NCI-H2227 treated with DMSO at 0.1 percent for 48 hours (cell line): ENCODE measurements at regions not wholly inside any gene's neighbourhood (a gene's known extent, or its start where the extent isn't known, plus 50 kb on each side); places are given as distances from the start of the nearest gene placed in this dataset.

Source experiments
- DNase-seq: peaks from one replicate; lab custom pipeline; 2025; lab: John Stamatoyannopoulos, UW

DNA sequence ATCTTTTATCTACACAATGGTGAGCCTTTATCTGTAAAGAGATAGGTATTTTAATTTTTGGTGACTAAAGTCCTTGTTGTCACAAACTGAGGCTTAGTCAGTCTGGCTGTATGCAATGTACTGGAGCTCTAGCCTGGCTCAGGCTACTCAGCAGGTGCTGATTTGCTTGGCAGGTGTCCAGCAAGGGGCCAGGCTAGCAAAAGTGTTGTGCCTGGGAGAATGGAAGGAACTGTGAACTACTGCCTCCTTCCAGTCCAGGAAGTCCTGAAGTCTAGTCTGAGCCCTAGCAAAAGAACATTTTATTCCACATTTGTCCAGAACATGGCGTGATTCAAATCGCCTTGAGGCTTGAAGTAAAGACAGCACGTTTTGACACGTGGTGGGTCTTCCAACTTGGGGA, 260.5 kb downstream of the CCDC85A start:
- DNase-seq = peak; percentile 14

DNA sequence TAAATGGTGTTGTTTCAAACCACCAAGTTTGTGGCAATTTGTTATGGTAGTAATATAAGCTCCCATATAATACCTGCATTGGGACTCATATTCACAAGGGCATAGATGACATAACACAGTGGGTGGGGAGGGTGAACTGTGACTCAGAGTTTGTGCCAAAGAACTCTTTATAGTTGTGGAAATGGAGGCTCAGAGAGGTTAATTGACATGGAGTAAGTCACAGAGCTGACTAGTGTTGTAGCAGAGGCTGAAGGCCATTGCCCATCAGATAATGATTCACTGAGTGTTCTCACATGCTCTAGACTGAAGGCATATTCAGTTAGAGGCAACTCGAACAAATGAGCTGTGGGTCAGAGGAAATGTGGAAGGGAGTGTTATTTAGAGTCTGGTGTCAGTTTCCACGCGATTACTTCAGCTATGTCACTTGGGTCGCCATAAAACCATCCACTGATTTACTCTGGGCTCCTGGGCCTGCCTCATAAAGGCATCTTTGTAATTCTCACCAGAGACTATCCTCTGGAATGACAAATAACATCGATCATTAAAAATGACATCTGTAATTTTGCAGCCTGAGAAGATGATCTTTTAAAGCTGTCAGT, 264.7 kb downstream of the CCDC85A start:
- no peak for DNase-seq

DNA sequence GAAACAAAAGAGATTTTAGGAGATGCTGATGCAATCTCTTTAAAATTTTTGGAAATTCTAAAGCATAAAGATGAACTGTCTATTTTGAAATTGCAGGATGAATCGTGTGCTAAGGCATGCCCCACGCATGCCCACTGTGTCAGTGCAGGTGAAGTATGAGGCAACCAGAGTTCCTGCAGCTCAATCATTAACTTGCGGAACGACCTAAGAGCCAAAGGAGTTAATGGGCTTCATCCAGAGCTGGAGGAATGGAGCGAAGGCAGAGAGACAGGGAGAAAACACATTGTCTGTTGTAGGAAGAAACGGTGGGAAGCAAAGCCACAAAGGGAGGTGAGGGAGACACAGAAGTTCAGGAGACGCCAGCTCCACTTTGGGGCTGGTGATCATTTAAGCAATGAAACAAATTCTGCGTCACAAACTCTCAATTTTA, 265.2 kb downstream of the CCDC85A start:
- DNase-seq = peak; percentile 2

DNA sequence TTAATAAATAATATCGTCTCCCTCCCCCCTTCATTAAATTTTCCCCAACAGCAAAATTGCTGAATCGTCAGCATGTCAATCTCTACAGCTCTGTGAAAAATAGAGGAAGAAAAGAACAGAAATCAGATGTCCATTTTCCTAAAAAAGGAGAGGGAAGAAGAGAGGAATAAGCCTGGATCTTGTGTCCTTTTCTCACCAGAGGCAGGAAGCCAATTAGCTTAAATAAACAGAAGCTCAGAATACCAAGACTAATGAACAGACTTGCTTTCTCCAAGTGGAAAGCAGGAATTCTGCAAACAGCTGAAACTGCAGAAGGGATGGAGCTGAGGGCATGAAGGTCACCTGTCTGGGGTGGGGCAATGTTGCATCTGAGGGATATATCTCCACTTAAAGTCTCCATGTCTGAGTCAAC, 265.7 kb downstream of the CCDC85A start:
- DNase-seq = no peak

DNA sequence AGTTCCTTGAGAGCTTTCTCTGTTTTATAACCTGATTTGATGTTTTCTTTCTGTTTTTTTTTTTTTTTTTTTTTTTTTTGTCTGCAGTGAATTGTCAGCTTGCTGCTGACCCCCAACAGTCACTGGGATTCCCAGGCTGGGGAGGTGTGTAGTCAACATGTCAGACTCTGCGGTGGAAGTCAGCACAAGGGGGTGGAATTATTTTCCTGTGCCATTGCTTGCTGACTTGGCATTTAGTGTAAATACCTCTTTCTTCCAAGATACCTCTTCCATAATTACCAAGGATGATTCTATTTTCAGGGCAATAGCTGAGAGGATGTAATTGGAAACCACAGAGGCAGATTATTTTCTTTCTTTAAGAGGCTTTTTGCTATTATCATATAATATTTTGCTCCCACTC, 266.3 kb downstream of the CCDC85A start:
- DNase-seq = peak; percentile 65

DNA sequence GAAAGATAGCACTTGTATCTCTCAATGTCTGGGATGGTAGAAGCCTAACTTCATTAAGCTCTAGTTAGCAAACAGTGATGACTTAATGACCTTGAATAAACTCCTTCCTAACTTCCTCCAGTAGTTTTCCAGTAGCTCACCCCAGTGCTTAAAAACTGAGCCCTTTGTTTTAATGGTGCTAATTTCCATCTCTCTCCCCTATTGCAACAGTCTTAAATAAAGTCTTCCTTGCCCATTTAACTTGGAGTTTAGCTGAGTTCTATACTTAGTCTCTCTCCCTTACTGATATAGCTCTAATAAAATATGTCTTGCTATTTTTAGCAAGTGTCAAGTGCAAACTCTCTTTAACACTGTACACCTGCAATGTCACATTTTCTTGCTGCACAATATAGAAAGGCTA, 267.0 kb downstream of the CCDC85A start:
- DNase-seq = no peak

DNA sequence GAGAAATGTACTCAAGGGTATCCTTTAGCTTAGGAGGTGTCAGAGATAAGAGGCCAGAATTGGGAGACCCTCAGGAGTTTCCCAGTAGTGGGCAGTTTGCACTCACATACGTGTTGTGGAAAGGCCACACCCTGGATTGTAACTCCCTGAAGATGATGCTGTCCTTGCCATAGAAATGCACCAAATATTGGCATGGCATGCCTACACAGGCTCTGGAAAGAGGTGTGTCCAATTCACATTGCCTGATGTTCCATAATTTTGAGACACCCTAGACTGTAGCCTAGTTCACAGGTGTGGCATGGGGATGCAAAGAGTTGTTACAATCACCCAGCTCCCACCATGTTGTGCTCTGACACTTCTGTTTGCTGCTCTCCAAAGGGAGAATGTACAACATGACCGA, 271.9 kb downstream of the CCDC85A start:
- no peak for DNase-seq

DNA sequence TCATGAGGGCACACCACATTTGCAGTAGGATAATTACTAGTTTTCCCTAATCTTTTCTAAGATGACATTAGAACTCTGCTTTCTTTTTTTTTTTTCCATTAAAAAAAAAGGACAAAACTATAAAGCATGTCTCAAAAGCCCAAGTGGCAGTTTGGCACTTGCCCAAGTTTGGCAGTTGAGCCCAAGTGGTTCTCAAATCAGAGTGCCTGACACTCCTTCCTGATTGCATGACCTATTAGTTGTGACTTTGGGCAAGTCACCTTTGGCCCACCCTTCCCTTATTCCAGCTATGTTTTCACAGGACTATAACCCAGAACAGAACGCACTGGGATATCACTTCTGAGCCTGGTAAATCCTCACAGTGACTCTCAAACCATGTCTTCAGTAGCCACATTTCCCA, 273.0 kb downstream of the CCDC85A start:
- no peak for DNase-seq

DNA sequence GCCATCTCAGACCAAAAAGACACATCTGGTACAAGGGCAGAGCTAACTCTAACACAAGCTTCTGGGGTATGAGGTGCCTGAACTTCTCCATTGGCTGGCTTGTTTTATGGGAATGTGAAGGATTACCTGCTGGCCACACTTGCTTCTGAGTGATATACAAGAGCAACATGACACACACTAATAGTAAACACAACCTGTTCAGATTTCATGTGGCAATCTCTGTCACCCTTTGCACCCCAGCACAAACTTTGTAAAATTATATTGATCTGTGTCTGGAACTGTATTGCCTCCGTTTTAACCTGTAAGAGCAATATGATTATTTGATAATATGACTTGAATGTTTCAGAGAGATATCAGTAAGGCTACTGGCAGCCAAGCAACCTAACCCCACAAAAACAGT, 276.7 kb downstream of the CCDC85A start:
- DNase-seq = no peak

DNA sequence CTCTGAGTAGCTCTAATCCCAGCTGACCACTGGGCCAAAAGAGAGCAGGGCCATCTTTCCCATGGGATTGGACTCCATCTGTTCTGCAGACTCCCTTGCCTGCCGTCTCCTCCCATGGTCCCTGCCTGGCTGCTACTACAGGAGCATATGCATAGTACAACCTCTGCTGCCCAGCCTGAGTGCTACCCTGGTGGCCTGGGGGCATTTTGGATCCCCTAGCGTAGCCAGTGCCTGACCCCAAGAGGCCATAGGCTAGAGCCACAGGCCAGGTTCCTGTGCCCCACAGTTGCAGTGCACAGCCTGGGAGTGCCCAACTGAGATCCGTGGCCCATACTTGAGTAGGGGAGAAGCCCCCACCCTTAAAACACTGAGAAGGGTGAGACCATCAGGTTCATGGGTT, 280.3 kb downstream of the CCDC85A start:
- DNase-seq = no peak

DNA sequence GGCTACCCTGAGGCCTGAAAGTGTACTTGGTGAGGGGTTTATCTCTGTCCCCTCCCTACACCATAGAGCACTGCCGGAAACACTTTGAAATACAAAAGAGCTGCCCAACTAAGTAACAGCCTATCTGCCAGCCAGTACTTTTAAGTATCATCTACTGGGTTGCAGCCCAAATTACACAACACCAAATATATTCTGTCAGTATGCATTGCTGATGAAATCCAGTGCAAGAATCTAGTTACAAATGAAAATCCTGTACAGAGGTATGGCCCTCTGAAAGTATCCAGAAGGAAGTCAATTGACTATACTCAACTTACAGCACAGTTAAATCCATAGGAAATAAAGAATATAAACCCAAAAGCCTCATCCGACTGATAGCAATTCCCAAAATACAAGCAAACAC, 280.8 kb downstream of the CCDC85A start:
- DNase-seq = no peak

DNA sequence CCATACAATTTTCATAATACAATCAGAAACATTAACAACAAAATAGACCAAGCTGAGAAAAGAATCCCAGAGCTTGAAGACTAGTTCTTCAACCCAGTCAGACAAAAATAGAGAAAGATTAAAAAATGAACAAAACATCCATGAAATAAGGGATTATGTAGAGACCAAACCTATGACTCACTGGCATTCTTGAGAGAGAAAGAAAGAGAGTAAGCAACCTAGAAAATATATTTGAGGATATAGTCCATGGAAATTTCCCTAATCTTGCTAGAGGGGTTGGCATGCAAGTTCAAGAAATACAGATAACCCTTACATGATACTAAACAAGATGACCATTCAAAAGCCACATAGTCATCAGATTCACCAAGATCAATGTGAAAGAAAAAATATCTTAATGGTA, 281.7 kb downstream of the CCDC85A start:
- no peak for DNase-seq

DNA sequence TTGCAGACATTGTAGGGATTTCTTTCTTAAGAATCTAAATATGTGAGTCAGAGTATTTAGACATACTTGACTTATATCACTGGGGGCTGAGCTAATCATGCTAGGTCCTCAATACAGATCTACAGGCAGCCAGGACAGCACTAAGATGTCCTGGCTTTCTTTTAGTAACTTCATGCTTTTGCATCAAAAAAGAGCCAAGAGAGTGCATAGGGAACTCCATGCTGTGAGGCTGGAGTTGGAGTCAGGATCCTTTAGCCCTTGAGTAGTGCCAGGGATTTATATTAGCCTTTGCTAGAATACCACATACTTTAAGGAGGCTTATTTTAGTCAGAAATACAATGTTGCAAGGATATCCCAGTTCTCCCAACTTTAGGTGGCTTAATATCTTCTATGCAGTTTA, 289.7 kb downstream of the CCDC85A start:
- no peak for DNase-seq

DNA sequence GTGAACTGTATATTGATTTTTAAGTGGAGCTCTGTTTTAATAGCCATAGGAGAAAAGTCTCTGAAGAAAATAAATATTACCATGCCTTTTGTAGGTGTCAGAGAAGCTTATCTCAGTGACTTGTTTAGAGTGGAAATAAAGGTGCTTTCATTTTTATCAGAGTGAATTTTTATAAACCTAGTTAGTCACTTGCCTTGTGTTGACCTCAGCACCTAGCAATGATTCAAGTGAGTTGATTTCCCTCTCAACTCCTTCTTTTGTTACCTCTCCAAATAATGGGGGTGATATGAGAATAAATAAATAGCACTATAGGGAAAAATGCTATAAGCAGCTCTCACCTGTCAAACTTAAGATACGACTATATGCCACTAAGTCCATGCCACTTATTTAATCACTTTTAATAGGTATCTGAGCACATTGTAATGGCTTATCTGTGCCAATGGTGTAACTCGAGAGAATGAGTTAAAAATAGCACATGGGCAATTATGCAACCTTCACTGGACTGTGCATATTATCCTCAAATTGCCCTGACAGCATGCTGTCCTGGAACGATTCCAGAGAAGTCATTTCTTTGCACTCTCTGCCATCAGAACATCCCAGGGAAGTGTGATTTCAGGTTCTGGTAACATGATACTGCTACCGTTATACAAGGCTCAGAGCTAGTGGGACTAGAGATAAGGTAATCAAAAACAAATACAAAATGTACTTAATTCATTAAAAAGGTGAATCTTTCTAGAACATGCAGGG, 290.8 kb downstream of the CCDC85A start:
- peak; percentile 84 for DNase-seq

DNA sequence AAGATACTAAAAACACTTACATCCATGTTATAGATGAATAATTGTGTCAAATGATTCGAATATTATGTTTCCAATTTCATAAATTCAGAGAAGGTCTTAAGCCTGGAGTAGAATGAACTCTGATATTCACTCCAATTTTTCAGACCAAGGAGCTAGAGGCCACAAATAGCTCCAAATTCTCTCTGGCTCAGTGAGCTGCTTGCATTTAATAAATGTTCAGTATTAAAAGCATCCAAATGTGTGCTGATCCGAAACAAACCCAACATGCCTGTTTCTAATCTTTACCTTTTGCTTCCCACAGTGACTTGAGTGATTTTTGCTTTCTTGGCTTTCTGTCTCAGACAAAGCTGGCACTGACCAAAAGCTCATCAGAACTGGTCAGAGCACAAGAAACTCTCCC, 291.4 kb downstream of the CCDC85A start:
- DNase-seq = no peak

DNA sequence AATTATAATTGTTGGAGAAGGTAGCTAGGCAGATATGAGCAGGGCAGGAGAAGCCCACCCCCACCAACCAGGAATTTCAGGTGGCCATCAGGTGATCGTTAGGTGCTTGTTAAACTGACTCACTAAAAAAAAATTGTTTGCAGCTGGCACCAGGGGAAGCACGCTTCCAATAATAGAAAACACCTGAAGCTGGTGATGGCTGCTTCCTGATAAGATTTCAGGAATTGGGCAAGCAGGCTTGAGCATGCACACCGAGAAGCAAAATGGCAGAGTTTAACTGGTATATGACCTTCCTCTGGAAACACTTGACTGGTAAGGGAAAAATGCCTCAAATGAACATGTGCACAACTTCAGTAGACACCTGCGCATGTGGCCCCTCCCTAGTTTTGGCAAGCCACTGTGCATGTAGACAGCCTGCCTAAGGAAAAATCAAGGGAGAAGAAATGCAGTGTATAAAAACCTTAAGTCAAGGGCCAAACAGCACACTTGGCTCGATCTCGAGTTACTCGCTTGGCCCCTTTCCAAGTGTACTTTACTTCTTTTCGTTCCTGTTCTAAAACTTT, 292.8 kb downstream of the CCDC85A start:
- DNase-seq = no peak

DNA sequence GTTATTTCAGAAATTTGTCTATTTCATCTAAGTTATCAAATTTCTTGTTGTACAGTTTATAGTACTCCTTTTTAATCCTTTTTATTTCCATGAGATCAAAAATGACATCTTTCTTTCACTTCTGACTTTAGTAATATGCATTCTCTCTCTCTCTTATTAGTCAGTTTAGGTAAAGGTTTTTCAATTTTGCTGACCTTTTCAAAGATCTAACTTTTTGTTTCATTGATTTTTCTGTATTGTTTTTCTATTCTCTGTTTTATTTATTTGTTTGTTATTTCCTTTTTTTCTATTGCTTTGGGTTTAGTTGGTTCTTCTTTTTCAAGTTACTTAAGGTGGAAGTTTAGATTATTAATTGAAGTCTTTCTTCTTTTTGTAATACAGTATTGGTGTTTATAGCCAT, 294.2 kb downstream of the CCDC85A start:
- no peak for DNase-seq

DNA sequence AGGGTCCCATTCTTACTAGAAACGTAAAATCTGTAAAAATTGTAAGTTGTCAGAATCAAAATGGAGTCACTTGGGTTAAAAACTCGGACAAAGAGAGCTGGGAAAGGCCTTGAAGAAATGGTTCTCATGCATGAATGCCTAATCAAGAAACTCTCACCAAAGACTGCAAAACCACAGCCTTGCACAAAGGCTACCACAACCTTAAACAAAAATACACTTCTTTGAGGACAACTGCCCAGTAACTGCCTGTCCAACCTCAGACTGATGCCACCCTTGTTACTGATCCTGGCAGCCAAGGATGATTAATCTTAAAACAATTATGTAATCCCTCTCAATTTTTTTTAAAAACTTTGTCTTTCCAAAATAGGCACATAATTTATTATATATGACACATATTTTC, 299.3 kb downstream of the CCDC85A start:
- DNase-seq = no peak

DNA sequence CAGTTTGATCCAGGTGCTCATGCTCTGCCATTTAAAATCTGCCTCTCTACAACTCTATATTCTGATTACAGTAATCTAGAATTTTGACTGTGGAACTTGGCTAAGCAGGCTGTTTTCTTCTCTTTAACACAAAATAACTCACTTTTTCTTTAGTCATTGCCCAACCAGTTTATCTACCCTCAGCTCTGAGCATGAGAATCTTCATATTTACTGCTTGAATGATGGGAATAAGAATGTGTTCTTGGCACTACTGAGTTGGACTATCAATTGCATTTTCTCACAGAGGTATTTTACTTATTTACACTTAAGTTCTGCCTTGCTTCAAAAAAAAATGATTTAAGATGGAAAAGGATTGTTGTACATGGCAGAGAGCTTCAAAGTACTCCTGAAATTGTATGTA, 301.1 kb downstream of the CCDC85A start:
- DNase-seq = no peak

DNA sequence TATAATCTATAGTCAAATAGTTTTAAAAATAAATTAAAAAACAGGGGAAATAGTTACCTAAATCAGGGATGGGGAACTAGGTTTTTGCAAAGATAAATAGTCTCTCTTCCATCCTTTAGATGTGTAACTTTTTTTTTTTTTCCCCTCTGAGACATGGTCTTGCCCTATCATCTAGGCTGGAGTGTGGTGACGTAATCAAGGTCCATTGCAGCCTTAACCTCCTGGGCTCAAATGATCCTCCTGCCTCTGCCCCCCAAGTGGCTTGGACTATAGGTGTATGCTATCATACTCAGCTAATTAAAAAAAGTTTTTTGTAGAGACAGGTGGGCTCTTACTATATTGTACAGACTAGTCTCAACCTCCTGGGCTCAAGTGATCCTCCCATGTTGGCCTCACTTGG, 316.5 kb downstream of the CCDC85A start:
- no peak for DNase-seq

DNA sequence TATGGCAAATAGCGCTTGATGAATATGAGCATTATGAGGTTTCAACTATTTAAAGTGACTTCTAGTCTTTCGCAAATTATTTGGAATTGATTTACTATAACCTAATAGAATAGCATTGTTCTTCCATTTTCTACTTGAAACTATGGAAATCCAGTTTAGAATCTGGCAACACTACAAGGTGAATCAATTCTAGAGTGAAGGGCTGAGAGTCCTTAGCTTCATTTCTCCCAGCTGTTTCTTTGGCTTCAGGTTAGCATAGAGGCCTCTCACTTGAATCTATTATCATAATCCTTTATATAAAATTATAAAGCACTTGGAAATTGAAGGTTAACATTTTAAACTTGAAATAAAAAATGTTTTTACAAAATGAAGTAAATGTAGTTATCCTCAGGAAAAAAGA, 318.8 kb downstream of the CCDC85A start:
- DNase-seq = no peak

DNA sequence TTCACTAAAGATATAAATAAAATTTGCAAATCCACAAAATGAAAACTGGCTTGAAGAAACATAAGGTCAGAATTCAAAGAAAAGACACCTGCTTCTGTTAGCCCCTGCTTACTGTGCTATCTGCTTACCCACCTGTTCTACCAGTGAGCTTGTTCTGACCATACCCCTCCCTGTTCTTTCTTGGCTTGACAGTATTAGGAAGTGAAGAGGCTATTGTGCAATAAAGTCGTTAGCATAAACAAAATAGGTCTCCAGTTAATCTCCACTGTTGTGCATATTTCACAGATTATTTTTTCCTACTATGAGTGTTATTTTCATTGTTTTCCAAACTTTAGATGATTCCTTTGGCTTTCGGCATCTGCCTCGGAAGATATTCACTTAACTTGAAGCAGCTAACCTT, 322.1 kb downstream of the CCDC85A start:
- DNase-seq = no peak

DNA sequence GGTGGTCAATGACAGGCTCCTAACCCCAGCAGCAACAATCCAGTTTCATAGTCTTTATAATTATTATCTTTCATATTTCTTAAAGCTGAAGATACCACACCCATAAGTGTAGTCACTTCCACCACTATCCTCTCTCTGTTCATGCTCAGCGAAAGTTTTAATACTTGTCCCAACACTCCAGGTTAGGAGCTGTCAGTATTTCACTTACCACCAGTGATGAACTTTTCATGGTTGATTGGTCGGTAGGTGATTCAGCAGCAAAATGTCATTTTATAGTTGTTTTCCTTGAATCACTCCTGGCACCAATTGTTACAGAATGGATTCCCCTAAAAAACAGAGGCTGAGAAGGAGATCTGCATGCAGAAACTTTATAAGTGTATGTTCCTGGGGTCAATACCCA, 324.9 kb downstream of the CCDC85A start:
- no peak for DNase-seq

DNA sequence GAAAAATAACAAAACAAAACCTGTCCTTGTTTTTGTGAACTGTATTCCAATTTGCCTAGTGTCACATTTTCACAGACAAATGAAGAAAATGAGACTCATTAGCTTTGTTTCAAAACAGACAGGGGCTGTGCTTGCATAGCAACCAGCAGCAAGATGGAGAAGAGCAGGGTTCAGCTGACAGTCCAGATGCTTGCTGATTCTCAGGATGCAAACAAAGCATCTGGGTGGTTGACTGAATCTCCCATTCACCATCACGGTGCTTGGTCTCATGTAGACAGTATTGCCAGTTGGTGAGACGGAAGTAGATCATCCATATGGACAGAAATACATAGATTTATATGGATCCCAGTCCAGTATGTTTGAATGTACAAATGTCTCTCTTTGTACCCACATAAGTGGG, 326.8 kb downstream of the CCDC85A start:
- DNase-seq = no peak
